Endothelial cell of umbilical vein (primary cell): ENCODE measurements at regions not wholly inside any gene's neighbourhood (a gene's known extent, or its start where the extent isn't known, plus 50 kb on each side); places are given as distances from the start of the nearest gene placed in this dataset.

Experiments used
- CTCF ChIP-seq, 2 donors: IDR thresholded peaks; 1 replicate in 1 of 2; 2 replicates in 1 of 2; pipeline ENCODE4 v1.5.1; 2011; ENCODE audit warnings: low read length in 2 of 2, mild to moderate bottlenecking in 2 of 2, moderate library complexity in 2 of 2, control low read depth in 1 of 2, inconsistent platforms in 1 of 2, low read depth in 1 of 2; ENCODE audit not compliant: insufficient read depth in 1 of 2; ENCODE audit errors: extremely low read depth in 1 of 2
- EZH2 ChIP-seq: IDR thresholded peaks from 2 replicates; pipeline ENCODE4 v1.6.1; 2012; ENCODE audit warnings: borderline replicate concordance, low read depth, mild to moderate bottlenecking, moderate library complexity, low read length, inconsistent platforms; ENCODE audit not compliant: severe bottlenecking
- FOS ChIP-seq: IDR thresholded peaks from 2 replicates; pipeline ENCODE4 v1.6.1; 2011; ENCODE audit warnings: mild to moderate bottlenecking, low read length, moderate library complexity, borderline replicate concordance; ENCODE audit not compliant: insufficient read depth
- MAX ChIP-seq: IDR thresholded peaks from 2 replicates; pipeline ENCODE4 v1.6.1; 2011; ENCODE audit not compliant: insufficient read depth, insufficient read length
- POLR2A ChIP-seq: IDR thresholded peaks from 2 replicates; pipeline ENCODE4 v1.6.1; 2012; ENCODE audit warnings: low read depth, mild to moderate bottlenecking, control low read depth, low read length

- no peak for TF ChIP-seq CTCF (IDR thresholded peaks at IDR 0.05; ENCODE audit: extremely low read depth in 1 of 2, insufficient read depth in 1 of 2, low read depth in 1 of 2, low read length in 2 of 2)
- TF ChIP-seq EZH2, result no peak
- TF ChIP-seq POLR2A, result no peak
- peak; percentile 67 for TF ChIP-seq FOS
- TF ChIP-seq MAX, result no peak
Observed at GRCh38 chr21:36643374-36644250, 55.3 kb upstream of the SIM2 start.
